CD4-positive, alpha-beta T cell (primary cell): ENCODE measurements at regions not wholly inside any gene's neighbourhood (a gene's known extent, or its start where the extent isn't known, plus 50 kb on each side); places are given as distances from the start of the nearest gene placed in this dataset.

Experiments used
- ATAC-seq: fragments of 200-7000 bp; cut with Tn5 transposase; one replicate; pipeline ENCODE4 v1.10.0; 2022; ENCODE audit warnings: mild to moderate bottlenecking; ENCODE audit not compliant: poor library complexity
- CTCF ChIA-PET: fragments of 350-600 bp; sonication (Branson Sonifier 250); formaldehyde crosslinking; loops from one replicate; lab custom pipeline; 2021; ENCODE audit warnings: antibody characterized with exemption, inconsistent platforms; lab: Charles Lee
- POLR2A ChIA-PET: fragments of 350-600 bp; sonication (Branson Sonifier 250); formaldehyde crosslinking; loops from one replicate; lab custom pipeline; 2021; ENCODE audit warnings: antibody characterized with exemption, inconsistent platforms; lab: Charles Lee
- DNase-seq, 14 experiments: peaks; one replicate each; pipeline ENCODE4 v3.0.0-alpha.2; 2013 to 2020; ENCODE audit warnings: mixed read lengths in 2 of 14
- H3K27ac ChIP-seq, 2 donors: one replicate each; pipeline versions ENCODE4 v1.5.1 to v1.7.0; 2013; ENCODE audit warnings: low read length in 2 of 2, low read depth in 1 of 2, mild to moderate bottlenecking in 1 of 2
- H3K27me3 ChIP-seq, 2 experiments: 1 replicate in 1 of 2; 2 replicates in 1 of 2; pipeline versions ENCODE4 v1.6.1 to v1.7.0; 2013; ENCODE audit warnings: low read length in 2 of 2, control low read depth in 1 of 2, mild to moderate bottlenecking in 1 of 2, moderate library complexity in 1 of 2; ENCODE audit not compliant: insufficient read depth in 2 of 2, control insufficient read depth in 1 of 2
- H3K36me3 ChIP-seq: one replicate; pipeline ENCODE4 v1.6.1; 2013; ENCODE audit warnings: low read length, control low read depth; ENCODE audit not compliant: insufficient read depth
- H3K4me1 ChIP-seq: one replicate; pipeline ENCODE4 v1.6.1; 2013; ENCODE audit warnings: low read length, control low read depth; ENCODE audit not compliant: insufficient read depth
- H3K4me3 ChIP-seq: one replicate; pipeline ENCODE4 v1.5.1; 2013; ENCODE audit warnings: mild to moderate bottlenecking, low read length, moderate library complexity
- H3K9me3 ChIP-seq, 2 experiments: 1 replicate in 1 of 2; 2 replicates in 1 of 2; pipeline versions ENCODE4 v1.6.1 to v1.7.0; 2013; ENCODE audit warnings: low read length in 2 of 2, mild to moderate bottlenecking in 2 of 2, control low read depth in 1 of 2, moderate library complexity in 1 of 2; ENCODE audit not compliant: control insufficient read depth in 1 of 2, insufficient read depth in 1 of 2
- H3K27ac Mint-ChIP-seq: one replicate; pipeline ENCODE4 v1.8.0; 2020; ENCODE audit warnings: mixed read lengths
- H3K27me3 Mint-ChIP-seq: one replicate; pipeline ENCODE4 v1.8.0; 2021; ENCODE audit warnings: mixed read lengths
- H3K36me3 Mint-ChIP-seq: one replicate; pipeline ENCODE4 v1.8.0; 2021; ENCODE audit warnings: low read depth, mixed read lengths
- H3K4me1 Mint-ChIP-seq: one replicate; pipeline ENCODE4 v1.8.0; 2021; ENCODE audit warnings: low read depth, mixed read lengths
- H3K4me3 Mint-ChIP-seq: one replicate; pipeline ENCODE4 v1.8.0; 2020; ENCODE audit warnings: mild to moderate bottlenecking, mixed read lengths
- H3K9me3 Mint-ChIP-seq: one replicate; pipeline ENCODE4 v1.8.0; 2020; ENCODE audit warnings: mixed read lengths
- CTCF ChIP-seq: fragments of 200-600 bp; IDR thresholded peaks from one replicate; pipeline ENCODE4 v1.8.0; 2022; ENCODE audit warnings: antibody characterized with exemption, mild to moderate bottlenecking
- intact Hi-C, 2 experiments: fragments of 100-400 bp; cut with DNase I in 1 of 2; cut with micrococcal nuclease in 1 of 2; formaldehyde crosslinking; loops; one replicate each; pipeline versions ENCODE4 v1.15.1 to v1.9.0; 2023 to 2025; cut with DNase I, micrococcal nuclease

- no peaks in the 10 kb centered on the region for H3K36me3 ChIP-seq
- no peaks in the 10 kb centered on the region for H3K27me3 ChIP-seq
- H3K4me3 Mint-ChIP-seq: no peak overlapping the region
- POLR2A ChIA-PET: no interaction called here
- CTCF ChIA-PET: no interaction called here
- H3K27ac ChIP-seq: no peak overlapping the region
- no peaks in the 10 kb centered on the region for H3K4me1 ChIP-seq
- DNase-seq (no peak), ATAC-seq (no peak)
- no peaks in the 10 kb centered on the region for H3K36me3 Mint-ChIP-seq
- H3K9me3 Mint-ChIP-seq: no peaks in the 10 kb centered on the region
- TF ChIP-seq CTCF: no peak
- no peaks in the 10 kb centered on the region for H3K27me3 Mint-ChIP-seq
- H3K9me3 ChIP-seq: peaks cover 0 to 6% of the 10 kb centered on the region in 2 experiments
- no peak overlapping the region for H3K4me3 ChIP-seq
- no peak overlapping the region for H3K27ac Mint-ChIP-seq
- H3K4me1 Mint-ChIP-seq: no peaks in the 10 kb centered on the region
- intact Hi-C loops: no loop called here
These were observed 110.6 kb downstream of the OAT start for GRCh38 chr10:124308056-124308645.

GRCh38 chr10:124307591-124307990, 111.1 kb downstream of the OAT start:
- no peaks in the 10 kb centered on the region for H3K4me1 ChIP-seq
- DNase-seq (no peak), ATAC-seq (no peak)
- TF ChIP-seq CTCF: no peak
- H3K27ac Mint-ChIP-seq: no peak overlapping the region
- no peak overlapping the region for H3K4me3 ChIP-seq
- no peaks in the 10 kb centered on the region for H3K36me3 ChIP-seq
- intact Hi-C loops: no loop called here
- ChIA-PET CTCF (no interaction called here), POLR2A (no interaction called here)
- H3K27ac ChIP-seq: no peak overlapping the region
- no peaks in the 10 kb centered on the region for H3K9me3 Mint-ChIP-seq
- no peak overlapping the region for H3K4me3 Mint-ChIP-seq
- no peaks in the 10 kb centered on the region for H3K4me1 Mint-ChIP-seq
- no peaks in the 10 kb centered on the region for H3K27me3 Mint-ChIP-seq
- no peaks in the 10 kb centered on the region for H3K36me3 Mint-ChIP-seq
- peaks cover 0 to 6% of the 10 kb centered on the region in 2 experiments for H3K9me3 ChIP-seq
- H3K27me3 ChIP-seq: no peaks in the 10 kb centered on the region

GRCh38 chr10:124306922-124307371, 111.8 kb downstream of the OAT start:
- Mint-ChIP-seq H3K9me3 (no peaks in the 10 kb centered on the region), H3K27me3 (no peaks in the 10 kb centered on the region), H3K27ac (no peak overlapping the region), H3K4me3 (no peak overlapping the region), H3K4me1 (no peaks in the 10 kb centered on the region), H3K36me3 (no peaks in the 10 kb centered on the region)
- Histone ChIP-seq H3K27me3 (no peaks in the 10 kb centered on the region), H3K36me3 (no peaks in the 10 kb centered on the region), H3K9me3 (peaks cover 0 to 6% of the 10 kb centered on the region in 2 experiments), H3K4me3 (no peak overlapping the region), H3K27ac (no peak overlapping the region), H3K4me1 (no peaks in the 10 kb centered on the region)
- CTCF ChIA-PET: no interaction called here
- ATAC-seq (no peak), DNase-seq (peak in 3 of 14 experiments; percentile 8 to 68 (median 52))
- intact Hi-C loops: no loop called here
- POLR2A ChIA-PET: no interaction called here
- no peak for TF ChIP-seq CTCF
